SU-DHL-6 (cell line): ENCODE measurements at regions not wholly inside any gene's neighbourhood (a gene's known extent, or its start where the extent isn't known, plus 50 kb on each side); places are given as distances from the start of the nearest gene placed in this dataset.

Source experiments
- H2AFZ ChIP-seq: fragments of 200-600 bp; sonication (generic); 2 replicates; pipeline ENCODE4 v1.6.1; 2014; ENCODE audit warnings: low read depth, mild to moderate bottlenecking, moderate library complexity, mixed read lengths, antibody characterized with exemption, low read length; ENCODE audit not compliant: severe bottlenecking
- H3F3A ChIP-seq: fragments of 200-600 bp; shearing (Covaris generic); 2 replicates; pipeline ENCODE4 v1.6.0; 2016; ENCODE audit warnings: antibody characterized with exemption, mild to moderate bottlenecking; ENCODE audit not compliant: insufficient read depth
- H3K27ac ChIP-seq: fragments of 200-600 bp; sonication (generic); 2 replicates; pipeline ENCODE4 v1.5.1; 2016; ENCODE audit warnings: low read depth, mild to moderate bottlenecking, low read length, moderate library complexity, mixed read lengths
- H3K27me3 ChIP-seq: fragments of 200-600 bp; sonication (generic), shearing (Covaris generic); 2 replicates; pipeline ENCODE4 v1.6.0; 2014; ENCODE audit warnings: mild to moderate bottlenecking, low read length
- H3K36me3 ChIP-seq: fragments of 200-600 bp; sonication (generic); 2 replicates; pipeline ENCODE4 v1.6.1; 2014; ENCODE audit warnings: mild to moderate bottlenecking, low read length, mixed read lengths
- H3K4me2 ChIP-seq: fragments of 300-600, 200-600 bp; shearing (Covaris generic), sonication (generic); 2 replicates; pipeline ENCODE4 v1.6.0; 2014; ENCODE audit warnings: low read length, low read depth, mild to moderate bottlenecking; ENCODE audit not compliant: poor library complexity, severe bottlenecking
- H3K4me3 ChIP-seq: fragments of 200-600 bp; sonication (generic); 2 replicates; pipeline ENCODE4 v1.5.1; 2014; ENCODE audit warnings: antibody characterized with exemption, low read length, mild to moderate bottlenecking, mixed read lengths; ENCODE audit not compliant: insufficient read depth, poor library complexity, severe bottlenecking
- H3K79me2 ChIP-seq: fragments of 200-600 bp; sonication (generic); 2 replicates; pipeline ENCODE4 v1.6.1; 2014; ENCODE audit warnings: mild to moderate bottlenecking, low read length, moderate library complexity; ENCODE audit not compliant: insufficient read depth
- H3K9ac ChIP-seq: fragments of 200-600 bp; sonication (generic); 2 replicates; pipeline ENCODE4 v1.7.0; 2014; ENCODE audit warnings: mild to moderate bottlenecking, low read length
- H3K9me2 ChIP-seq: fragments of 200-600 bp; sonication (generic); replicated peaks from 2 replicates; pipeline ENCODE4 v1.6.1; 2014; ENCODE audit warnings: low read length; ENCODE audit not compliant: insufficient read depth
- H3K9me3 ChIP-seq: fragments of 200-600 bp; sonication (generic); 2 replicates; pipeline ENCODE4 v1.6.1; 2014; ENCODE audit warnings: low read length, mixed read lengths; ENCODE audit not compliant: insufficient read depth
- H4K20me1 ChIP-seq: fragments of 200-600 bp; sonication (generic); 2 replicates; pipeline ENCODE4 v1.6.1; 2014; ENCODE audit warnings: low read depth, mild to moderate bottlenecking, antibody characterized with exemption, low read length, moderate library complexity, mixed read lengths
- CTCF ChIP-seq: fragments of 200-600 bp; sonication (generic); IDR thresholded peaks from one replicate; pipeline ENCODE4 v1.5.1; 2017; ENCODE audit warnings: antibody characterized with exemption, mild to moderate bottlenecking, low read length, moderate library complexity; ENCODE audit not compliant: insufficient read depth, poor library complexity, severe bottlenecking
- EZH2phosphoT487 ChIP-seq: fragments of 200-600 bp; sonication (generic), shearing (Covaris generic); conservative IDR thresholded peaks from 2 replicates; pipeline ENCODE4 v1.6.1; 2018; ENCODE audit warnings: mild to moderate bottlenecking, antibody characterized with exemption, low read length, moderate library complexity, mixed read lengths

- no peak overlapping the region for H2AFZ ChIP-seq
- no peak overlapping the region for H3K9ac ChIP-seq
- no peaks in the 10 kb centered on the region for H3K9me2 ChIP-seq
- H3K9me3 ChIP-seq = 0 out of 2 replicates have a peak, but pooled peaks cover 5% of the 10 kb centered on the region
- no peak for TF ChIP-seq EZH2phosphoT487
- TF ChIP-seq CTCF = no peak
- H3K79me2 ChIP-seq = no peaks in the 10 kb centered on the region
- H3K4me2 ChIP-seq = no peak overlapping the region
- H3F3A ChIP-seq = no peaks in the 10 kb centered on the region
- H3K27me3 ChIP-seq = no peaks in the 10 kb centered on the region
- no peak overlapping the region for H3K27ac ChIP-seq
- H3K4me3 ChIP-seq = no peak overlapping the region
- 0 out of 2 replicates have a peak, but pooled peaks cover 2% of the 10 kb centered on the region for H3K36me3 ChIP-seq
- no peaks in the 10 kb centered on the region for H4K20me1 ChIP-seq
Observed at GRCh38 chr5:143539742-143540141, 136.3 kb upstream of the NR3C1 start.

- Histone ChIP-seq H3K4me3 (no peak overlapping the region), H4K20me1 (no peaks in the 10 kb centered on the region), H3K27ac (no peak overlapping the region), H3K79me2 (no peaks in the 10 kb centered on the region), H3K9me3 (0 out of 2 replicates have a peak, but pooled peaks cover 5% of the 10 kb centered on the region), H3K36me3 (0 out of 2 replicates have a peak, but pooled peaks cover 2% of the 10 kb centered on the region), H3K9me2 (no peaks in the 10 kb centered on the region), H3K4me2 (no peak overlapping the region), H3K27me3 (no peaks in the 10 kb centered on the region), H3K9ac (no peak overlapping the region), H2AFZ (no peak overlapping the region), H3F3A (no peaks in the 10 kb centered on the region)
- TF ChIP-seq CTCF (no peak), EZH2phosphoT487 (no peak)
Observed at GRCh38 chr5:143537056-143537455, 133.6 kb upstream of the NR3C1 start.

GRCh38 chr5:143536364-143536763 is 132.9 kb upstream of the NR3C1 start:
- Histone ChIP-seq H3K9ac (no peak overlapping the region), H3K4me2 (no peak overlapping the region), H3K9me2 (no peaks in the 10 kb centered on the region), H3K27ac (no peak overlapping the region), H3K79me2 (no peaks in the 10 kb centered on the region), H3F3A (no peaks in the 10 kb centered on the region), H3K9me3 (0 out of 2 replicates have a peak, but pooled peaks cover 5% of the 10 kb centered on the region), H4K20me1 (no peaks in the 10 kb centered on the region), H3K36me3 (0 out of 2 replicates have a peak, but pooled peaks cover 2% of the 10 kb centered on the region), H3K27me3 (no peaks in the 10 kb centered on the region), H3K4me3 (no peak overlapping the region), H2AFZ (no peak overlapping the region)
- no peak for TF ChIP-seq EZH2phosphoT487
- TF ChIP-seq CTCF = no peak
